ENCODE measurements at regions not wholly inside any gene's neighbourhood (a gene's known extent, or its start where the extent isn't known, plus 50 kb on each side); places are given as distances from the start of the nearest gene placed in this dataset.

- H3K27ac ChIP-seq (ENCODE audit: low read length) = no peak overlapping the region
- DNase-seq (ENCODE audit: low read depth, low spot score) (no peak), ATAC-seq (no peak)
- no peak for TF ChIP-seq CTCF (IDR thresholded peaks at IDR 0.05)
- no peak for TF ChIP-seq POLR2AphosphoS5 (IDR thresholded peaks at IDR 0.05; ENCODE audit: low read depth, low read length)
- TF ChIP-seq REST (IDR thresholded peaks at IDR 0.05; ENCODE audit: insufficient read depth in 1 of 2, low read depth in 2 of 2, low read length in 1 of 2) = no peak
- TF ChIP-seq SIN3A (IDR thresholded peaks at IDR 0.05; ENCODE audit: borderline replicate concordance, insufficient read depth, low read depth, low read length) = no peak
- H3K4me1 ChIP-seq (ENCODE audit: control insufficient read depth, insufficient read depth, low read length) = no peaks in the 10 kb centered on the region
- CTCF ChIA-PET = no interaction called here
- POLR2A ChIA-PET = no interaction called here
- no TSS peak for BruUV-seq (replicated peaks)
- no peaks in the 10 kb centered on the region for H3K9me3 ChIP-seq (ENCODE audit: control insufficient read depth, insufficient read depth, low read depth, low read length)
- in situ Hi-C loops (cut with HindIII; ENCODE audit: low pct_unique_long_range_greater_than_20kb, low sequenced_read_pairs) (no loop called here), intact Hi-C loops (cut with micrococcal nuclease; ENCODE audit: unreplicated experiment) (no loop called here)
- no peaks in the 10 kb centered on the region for H3K36me3 ChIP-seq (ENCODE audit: control insufficient read depth, insufficient read depth, low read length)
- 0 out of 2 replicates have a peak, but pooled peaks cover 2% of the 10 kb centered on the region for H3K27me3 ChIP-seq (ENCODE audit: control insufficient read depth, insufficient read depth, low read length)
- H3K4me3 ChIP-seq (ENCODE audit: low read depth in 2 of 2, low read length in 2 of 2) = no peak overlapping the region
Observed at GRCh38 chr10:130757821-130758489, 553.6 kb downstream of the TCERG1L start.

- ChIA-PET CTCF (no interaction called here), POLR2A (no interaction called here)
- no peaks in the 10 kb centered on the region for H3K9me3 ChIP-seq (ENCODE audit: control insufficient read depth, insufficient read depth, low read depth, low read length)
- H3K4me1 ChIP-seq (ENCODE audit: control insufficient read depth, insufficient read depth, low read length) = no peaks in the 10 kb centered on the region
- TF ChIP-seq SIN3A (IDR thresholded peaks at IDR 0.05; ENCODE audit: borderline replicate concordance, insufficient read depth, low read depth, low read length) (no peak), TCF7L2 (IDR thresholded peaks at IDR 0.05; ENCODE audit: low read depth, low read length) (no peak), POLR2AphosphoS5 (IDR thresholded peaks at IDR 0.05; ENCODE audit: low read depth, low read length) (no peak)
- no peaks in the 10 kb centered on the region for H3K36me3 ChIP-seq (ENCODE audit: control insufficient read depth, insufficient read depth, low read length)
- BruUV-seq (replicated peaks) = no TSS peak
- no peak for ATAC-seq
- no peak overlapping the region for H3K27ac ChIP-seq (ENCODE audit: low read length)
- intact Hi-C loops (cut with micrococcal nuclease; ENCODE audit: unreplicated experiment) = no loop called here
- H3K4me3 ChIP-seq (ENCODE audit: low read depth in 2 of 2, low read length in 2 of 2) = no peak overlapping the region
- in situ Hi-C loops (cut with HindIII; ENCODE audit: low pct_unique_long_range_greater_than_20kb, low sequenced_read_pairs) = no loop called here
- no peak for DNase-seq (ENCODE audit: low read depth, low spot score)
- 0 out of 2 replicates have a peak, but pooled peaks cover 2% of the 10 kb centered on the region for H3K27me3 ChIP-seq (ENCODE audit: control insufficient read depth, insufficient read depth, low read length)
Observed at GRCh38 chr10:130758529-130758928, 553.0 kb downstream of the TCERG1L start.

- Histone ChIP-seq H3K4me1 (ENCODE audit: control insufficient read depth, insufficient read depth, low read length) (no peaks in the 10 kb centered on the region), H3K4me3 (ENCODE audit: low read depth in 2 of 2, low read length in 2 of 2) (no peak overlapping the region), H3K9me3 (ENCODE audit: control insufficient read depth, insufficient read depth, low read depth, low read length) (no peaks in the 10 kb centered on the region), H3K27me3 (ENCODE audit: control insufficient read depth, insufficient read depth, low read length) (no peaks in the 10 kb centered on the region), H3K36me3 (ENCODE audit: control insufficient read depth, insufficient read depth, low read length) (no peaks in the 10 kb centered on the region), H3K27ac (ENCODE audit: low read length) (no peak overlapping the region)
- POLR2A ChIA-PET = no interaction called here
- CTCF ChIA-PET = no interaction called here
- in situ Hi-C loops (cut with HindIII; ENCODE audit: low pct_unique_long_range_greater_than_20kb, low sequenced_read_pairs) (no loop called here), intact Hi-C loops (cut with micrococcal nuclease; ENCODE audit: unreplicated experiment) (no loop called here)
- no TSS peak for BruUV-seq (replicated peaks)
- TF ChIP-seq TCF7L2 (IDR thresholded peaks at IDR 0.05; ENCODE audit: low read depth, low read length) = no peak
- no peak for TF ChIP-seq CTCF (IDR thresholded peaks at IDR 0.05)
- TF ChIP-seq SIN3A (IDR thresholded peaks at IDR 0.05; ENCODE audit: borderline replicate concordance, insufficient read depth, low read depth, low read length) = no peak
- TF ChIP-seq REST (IDR thresholded peaks at IDR 0.05; ENCODE audit: insufficient read depth in 1 of 2, low read depth in 2 of 2, low read length in 1 of 2) = no peak
- no peak for TF ChIP-seq POLR2AphosphoS5 (IDR thresholded peaks at IDR 0.05; ENCODE audit: low read depth, low read length)
- ATAC-seq (no peak), DNase-seq (ENCODE audit: low read depth, low spot score) (no peak)
Observed at GRCh38 chr10:130761032-130761575, 550.4 kb downstream of the TCERG1L start.
